GM12878 (cell line): ENCODE measurements at regions not wholly inside any gene's neighbourhood (a gene's known extent, or its start where the extent isn't known, plus 50 kb on each side); places are given as distances from the start of the nearest gene placed in this dataset.

ENCODE experiments used
- ATAC-seq: fragments of 200-7000 bp; cut with Tn5 transposase; 3 replicates; pipeline ENCODE4 v1.9.1; 2020; ENCODE audit warnings: mild to moderate bottlenecking, moderate library complexity
- BruUV-seq: library from RNA; stranded (reverse); fragments of 400-500 nt; replicated peaks from 2 replicates; lab custom pipeline; 2021; lab: Mats Ljungman, UMichigan
- CTCF ChIA-PET: fragments of 300-600 bp; sonication (Branson Sonifier 250); formaldehyde crosslinking; extraction: SDS; loops from one replicate; lab custom pipeline; 2021; ENCODE audit warnings: inconsistent platforms; lab: Yijun Ruan, JAX
- POLR2A ChIA-PET: fragments of 350-600 bp; formaldehyde crosslinking; extraction: SDS; loops from one replicate; lab custom pipeline; 2021; ENCODE audit warnings: inconsistent platforms; lab: Charles Lee
- RAD21 ChIA-PET: fragments of 300-600 bp; sonication (Branson Sonifier 250); formaldehyde crosslinking; loops from one replicate; lab custom pipeline; 2023; ENCODE audit warnings: antibody characterized with exemption; ENCODE audit not compliant: unreplicated experiment; lab: Charles Lee
- SMC1A ChIA-PET: fragments of 300-600 bp; sonication (Branson Sonifier 250); formaldehyde crosslinking; loops from one replicate; lab custom pipeline; 2023; ENCODE audit not compliant: unreplicated experiment, uncharacterized antibody; lab: Charles Lee
- DNase-seq: peaks from one replicate; pipeline ENCODE4 v3.0.0-alpha.2; 2011; ENCODE audit warnings: low read depth, low spot score
- FAIRE-seq: peaks from 3 replicates; lab custom pipeline; 2011; peaks lifted over from hg19 to GRCh38; lab: Jason Lieb, UNC
- H2AFZ ChIP-seq: 2 replicates; pipeline ENCODE4 v1.6.0; 2011; ENCODE audit warnings: low read depth, low read length, control low read depth; ENCODE audit not compliant: control insufficient read depth
- H3K27ac ChIP-seq: 2 replicates; pipeline ENCODE4 v1.5.1; 2011; ENCODE audit warnings: control low read depth; ENCODE audit not compliant: control insufficient read depth, insufficient read depth
- H3K27me3 ChIP-seq, 2 experiments: replicated peaks in 1 of 2; 2 replicates each; pipeline versions ENCODE4 v1.6.0 to v1.6.1; 2011; ENCODE audit warnings: low read length in 1 of 2; ENCODE audit not compliant: control insufficient read depth in 2 of 2, insufficient read depth in 2 of 2
- H3K36me3 ChIP-seq, 2 experiments: 2 replicates each; pipeline ENCODE4 v1.5.1; 2011; ENCODE audit warnings: low read length in 1 of 2; ENCODE audit not compliant: control insufficient read depth in 2 of 2, insufficient read depth in 2 of 2
- H3K4me1 ChIP-seq: 2 replicates; pipeline ENCODE4 v1.6.1; 2011; ENCODE audit warnings: mild to moderate bottlenecking, low read length, moderate library complexity, mixed read lengths; ENCODE audit not compliant: control insufficient read depth, insufficient read depth
- H3K4me2 ChIP-seq: 2 replicates; pipeline ENCODE4 v1.6.0; 2011; ENCODE audit warnings: control low read depth; ENCODE audit not compliant: control insufficient read depth, insufficient read depth
- H3K4me3 ChIP-seq: fragments of 200-600 bp; sonication (generic); 2 replicates; pipeline ENCODE4 v1.5.1; 2016
- H3K79me2 ChIP-seq: 2 replicates; pipeline ENCODE4 v1.6.0; 2011; ENCODE audit warnings: low read length; ENCODE audit not compliant: control insufficient read depth, insufficient read depth
- H3K9ac ChIP-seq: 2 replicates; pipeline ENCODE4 v1.8.0; 2011; ENCODE audit warnings: low read length, control low read depth, mixed read lengths; ENCODE audit not compliant: control insufficient read depth, insufficient read depth
- H3K9me3 ChIP-seq: replicated peaks from 3 replicates; pipeline ENCODE4 v1.5.1; 2011; ENCODE audit warnings: mild to moderate bottlenecking, low read length; ENCODE audit not compliant: control insufficient read depth, insufficient read depth
- H4K20me1 ChIP-seq: 2 replicates; pipeline ENCODE4 v1.6.0; 2011; ENCODE audit not compliant: control insufficient read depth, insufficient read depth
- CUX1 ChIP-seq: IDR thresholded peaks from 2 replicates; pipeline ENCODE4 v1.6.1; 2012; ENCODE audit warnings: improper control_type of control experiment, low read depth, low read length; ENCODE audit not compliant: insufficient replicate concordance
- RAD21 ChIP-seq: IDR thresholded peaks from 2 replicates; pipeline ENCODE4 v1.6.1; 2011; ENCODE audit warnings: mild to moderate bottlenecking, low read depth, low read length, moderate library complexity; ENCODE audit not compliant: insufficient read depth
- RAD51 ChIP-seq: fragments of 450-650 bp; IDR thresholded peaks from 2 replicates; pipeline ENCODE4 v1.6.1; 2016; ENCODE audit warnings: moderate library complexity, mild to moderate bottlenecking, inconsistent platforms
- SMC3 ChIP-seq: IDR thresholded peaks from 2 replicates; pipeline ENCODE4 v1.6.1; 2011; ENCODE audit warnings: low read length, improper control_type of control experiment, borderline replicate concordance
- ZBTB33 ChIP-seq: fragments of 450-650 bp; IDR thresholded peaks from 2 replicates; pipeline ENCODE4 v1.6.1; 2017; ENCODE audit warnings: mild to moderate bottlenecking
- WGBS: methylation state at CpG from one replicate; pipeline ENCODE4 v1.1.6; 2016; ENCODE audit warnings: low lambda C conversion rate; ENCODE audit not compliant: insufficient replicate concordance, insufficient coverage; ENCODE audit errors: missing lambda C conversion rate; 5-methylcytosine and 5-hydroxymethylcytosine counted together
- in situ Hi-C: fragments of 300-500 bp; cut with MboI; formaldehyde crosslinking; loops from 9 replicates; pipeline ENCODE4 v1.14.3; 2018; ENCODE audit warnings: mixed read lengths
- intact Hi-C: fragments of 100-400 bp; cut with micrococcal nuclease; formaldehyde crosslinking; loops from one replicate; pipeline ENCODE4 v1.14.2; 2022; ENCODE audit not compliant: unreplicated experiment
- TF ChIP-seq, protein P1 (sequence below): fragments of 450-650 bp; IDR thresholded peaks from 2 replicates; pipeline ENCODE4 v1.6.1; 2016; ENCODE audit warnings: mild to moderate bottlenecking

GRCh38 chr12:92010853-92011701 is 134.6 kb downstream of the BTG1 start:
- Histone ChIP-seq H3K36me3 (no peaks in the 10 kb centered on the region), H3K4me1 (peaks cover 3% of the 10 kb centered on the region; the same call in 1 of the 2 replicates), H3K4me2 (no peak overlapping the region), H3K9ac (no peak overlapping the region), H3K79me2 (no peaks in the 10 kb centered on the region), H3K9me3 (no peaks in the 10 kb centered on the region; the same call in 2 of the 3 replicates), H3K4me3 (no peak overlapping the region), H4K20me1 (no peaks in the 10 kb centered on the region), H3K27ac (no peak overlapping the region), H2AFZ (peak overlapping the region; percentile 78), H3K27me3 (no peaks in the 10 kb centered on the region)
- CTCF ChIA-PET, result interaction anchor here (0.5 to 1.9 kb wide), 8 partner anchors 17 to 629 kb away, joined by 3 to 9 read pairs (median 4); no protein-coding TSS in a partner anchor
- RAD21 ChIA-PET, result interaction anchor here (0.9 to 2.7 kb wide), 13 partner anchors 8 to 232 kb away, joined by 3 to 19 read pairs (median 4); partner anchors contain the start of gene BTG1
- POLR2A ChIA-PET, result interaction anchor here (0.5 to 1.9 kb wide), 4 partner anchors 8 to 1072 kb away, joined by 3 to 7 read pairs (median 4); partner anchors contain the start of gene BTG1
- no peak for DNase-seq
- peak; percentile 79 for ATAC-seq
- 58% methylated on average over 10 of the region's 10 CpGs for WGBS
- no peak for FAIRE-seq
- intact Hi-C loops (no loop called here), in situ Hi-C loops (no loop called here)
- no TSS peak for BruUV-seq
- TF ChIP-seq CUX1 (no peak), RAD21 (no peak), SMC3 (no peak), RAD51 (no peak), ZBTB33 (no peak)
- TF ChIP-seq, protein P1, sequence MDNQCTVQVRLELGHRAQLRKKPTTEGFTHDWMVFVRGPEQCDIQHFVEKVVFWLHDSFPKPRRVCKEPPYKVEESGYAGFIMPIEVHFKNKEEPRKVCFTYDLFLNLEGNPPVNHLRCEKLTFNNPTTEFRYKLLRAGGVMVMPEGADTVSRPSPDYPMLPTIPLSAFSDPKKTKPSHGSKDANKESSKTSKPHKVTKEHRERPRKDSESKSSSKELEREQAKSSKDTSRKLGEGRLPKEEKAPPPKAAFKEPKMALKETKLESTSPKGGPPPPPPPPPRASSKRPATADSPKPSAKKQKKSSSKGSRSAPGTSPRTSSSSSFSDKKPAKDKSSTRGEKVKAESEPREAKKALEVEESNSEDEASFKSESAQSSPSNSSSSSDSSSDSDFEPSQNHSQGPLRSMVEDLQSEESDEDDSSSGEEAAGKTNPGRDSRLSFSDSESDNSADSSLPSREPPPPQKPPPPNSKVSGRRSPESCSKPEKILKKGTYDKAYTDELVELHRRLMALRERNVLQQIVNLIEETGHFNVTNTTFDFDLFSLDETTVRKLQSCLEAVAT, result 0 out of 2 replicates have a peak, but pooled peaks have one; percentile 41
- SMC1A ChIA-PET, result interaction anchor here (0.8 to 2.8 kb wide), 15 partner anchors 11 to 560 kb away, joined by 3 to 27 read pairs (median 4); no protein-coding TSS in a partner anchor
